Retinal pigment epithelial cell (primary cell): ENCODE measurements at regions not wholly inside any gene's neighbourhood (a gene's known extent, or its start where the extent isn't known, plus 50 kb on each side); places are given as distances from the start of the nearest gene placed in this dataset.

Experiments used
- DNase-seq: peaks from one replicate; pipeline ENCODE4 v3.0.0-alpha.2; 2010; ENCODE audit warnings: low read depth
- H3K4me3 ChIP-seq: 2 replicates; pipeline ENCODE4 v1.5.1; 2011; ENCODE audit warnings: mild to moderate bottlenecking, low read length, control low read depth, moderate library complexity
- CTCF ChIP-seq: conservative IDR thresholded peaks from 2 replicates; pipeline ENCODE4 v1.5.1; 2011; ENCODE audit warnings: low read depth, low read length, control low read depth, inconsistent platforms

GRCh38 chr11:15761235-15761634 is 595.1 kb downstream of the SOX6 start:
- DNase-seq: no peak
- H3K4me3 ChIP-seq: no peak overlapping the region
- no peak for TF ChIP-seq CTCF

- no peak overlapping the region for H3K4me3 ChIP-seq
- no peak for TF ChIP-seq CTCF
- DNase-seq: no peak
Measured at GRCh38 chr11:15764326-15764725, 592.0 kb downstream of the SOX6 start.

- DNase-seq: no peak
- H3K4me3 ChIP-seq: no peak overlapping the region
- no peak for TF ChIP-seq CTCF
Measured at GRCh38 chr11:15764948-15765347, 591.4 kb downstream of the SOX6 start.

GRCh38 chr11:15765530-15765929 is 590.8 kb downstream of the SOX6 start:
- TF ChIP-seq CTCF: no peak
- no peak overlapping the region for H3K4me3 ChIP-seq
- no peak for DNase-seq

GRCh38 chr11:15768321-15768720 is 588.0 kb downstream of the SOX6 start:
- H3K4me3 ChIP-seq: no peak overlapping the region
- no peak for TF ChIP-seq CTCF
- DNase-seq: no peak

- DNase-seq: no peak
- H3K4me3 ChIP-seq: no peak overlapping the region
- TF ChIP-seq CTCF: no peak
Measured at GRCh38 chr11:15769203-15769602, 587.1 kb downstream of the SOX6 start.

- TF ChIP-seq CTCF: peak; percentile 71
- DNase-seq: no peak
- no peak overlapping the region for H3K4me3 ChIP-seq
Measured at GRCh38 chr11:15770798-15771414, 585.4 kb downstream of the SOX6 start.
